ENCODE measurements at regions not wholly inside any gene's neighbourhood (a gene's known extent, or its start where the extent isn't known, plus 50 kb on each side); places are given as distances from the start of the nearest gene placed in this dataset.

DNA sequence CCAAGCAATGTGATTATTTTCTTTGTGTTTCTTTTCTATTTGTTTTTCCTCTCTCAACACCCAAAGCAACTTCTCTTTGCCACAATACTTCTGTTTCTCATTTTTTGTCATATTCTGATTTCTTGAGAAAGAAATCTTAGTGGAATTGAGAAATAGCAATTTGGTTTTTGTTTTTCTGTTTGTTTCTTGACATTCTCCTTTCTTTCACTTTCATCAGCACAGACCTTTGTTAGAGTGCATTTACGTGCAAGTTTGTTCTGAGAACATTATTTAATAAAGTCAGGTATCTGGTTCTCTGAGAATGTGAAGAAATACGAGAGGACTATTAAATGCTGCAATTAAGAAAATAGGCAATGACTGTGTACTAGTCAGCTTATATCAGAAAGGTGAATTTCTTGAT is 608.1 kb upstream of the AADAT start:
- TF ChIP-seq CTCF (optimal IDR thresholded peaks at IDR 0.05 in 1 of 3, IDR thresholded peaks at IDR 0.05 in 1 of 3, conservative IDR thresholded peaks at IDR 0.05 in 1 of 3; ENCODE audit: extremely low read depth in 1 of 3, insufficient read depth in 2 of 3, low read length in 3 of 3) = no peak
- TF ChIP-seq EZH2 (IDR thresholded peaks at IDR 0.05; ENCODE audit: low read length) = no peak
- H3K27me3 ChIP-seq (ENCODE audit: control insufficient read depth, extremely low read depth, insufficient read depth, low read length) = no peaks in the 10 kb centered on the region
- dilution Hi-C loops (cut with MboI; ENCODE audit: extremely low pct_ligation_motif_present, low sequenced_read_pairs) = no loop called here
- H3K36me3 ChIP-seq (ENCODE audit: control insufficient read depth in 2 of 2, extremely low read depth in 1 of 2, insufficient read depth in 2 of 2, low read length in 2 of 2) = no peaks in the 10 kb centered on the region
- no peaks in the 10 kb centered on the region for H3K4me1 ChIP-seq (ENCODE audit: control insufficient read depth, extremely low read depth, insufficient read depth, low read length)
- no peak overlapping the region for H3K27ac ChIP-seq (ENCODE audit: control insufficient read depth, insufficient read depth, low read length)
- no peak overlapping the region for H2AFZ ChIP-seq (ENCODE audit: control insufficient read depth, low read length)
- no peaks in the 10 kb centered on the region for H4K20me1 ChIP-seq (ENCODE audit: control insufficient read depth, extremely low read depth, insufficient read depth, low read length)
- no peaks in the 10 kb centered on the region for H3K9me3 ChIP-seq (ENCODE audit: control insufficient read depth, low read depth, low read length)
- no peak for FAIRE-seq
- H3K9ac ChIP-seq (ENCODE audit: control insufficient read depth, extremely low read depth, insufficient read depth, low read length) = no peak overlapping the region
- no peak overlapping the region for H3K4me3 ChIP-seq (ENCODE audit: control insufficient read depth in 2 of 3, extremely low read depth in 1 of 3, insufficient read depth in 2 of 3, low read depth in 1 of 3, low read length in 3 of 3)
- H3K4me2 ChIP-seq (ENCODE audit: control insufficient read depth, extremely low read depth, insufficient read depth, low read depth, low read length) = no peak overlapping the region
- no peak for DNase-seq (ENCODE audit: low read depth, low spot score)
- H3K79me2 ChIP-seq (ENCODE audit: control insufficient read depth, insufficient read depth, low read length) = no peaks in the 10 kb centered on the region
- H3K9me1 ChIP-seq (ENCODE audit: control insufficient read depth, extremely low read depth, insufficient read depth, low read length) = no peaks in the 10 kb centered on the region

- FAIRE-seq = no peak
- Histone ChIP-seq H3K79me2 (ENCODE audit: control insufficient read depth, insufficient read depth, low read length) (no peaks in the 10 kb centered on the region), H2AFZ (ENCODE audit: control insufficient read depth, low read length) (no peak overlapping the region)
Measured at GRCh38 chr4:170697045-170697444, 607.3 kb upstream of the AADAT start.

More at GRCh38 chr4:170697045-170697444, 607.3 kb upstream of the AADAT start:
- Histone ChIP-seq H3K4me1 (ENCODE audit: control insufficient read depth, extremely low read depth, insufficient read depth, low read length) (no peaks in the 10 kb centered on the region), H3K9me1 (ENCODE audit: control insufficient read depth, extremely low read depth, insufficient read depth, low read length) (no peaks in the 10 kb centered on the region), H3K36me3 (ENCODE audit: control insufficient read depth in 2 of 2, extremely low read depth in 1 of 2, insufficient read depth in 2 of 2, low read length in 2 of 2) (no peaks in the 10 kb centered on the region), H3K9me3 (ENCODE audit: control insufficient read depth, low read depth, low read length) (no peaks in the 10 kb centered on the region), H3K4me3 (ENCODE audit: control insufficient read depth in 2 of 3, extremely low read depth in 1 of 3, insufficient read depth in 2 of 3, low read depth in 1 of 3, low read length in 3 of 3) (no peak overlapping the region), H3K27me3 (ENCODE audit: control insufficient read depth, extremely low read depth, insufficient read depth, low read length) (no peaks in the 10 kb centered on the region), H3K4me2 (ENCODE audit: control insufficient read depth, extremely low read depth, insufficient read depth, low read depth, low read length) (no peak overlapping the region), H4K20me1 (ENCODE audit: control insufficient read depth, extremely low read depth, insufficient read depth, low read length) (no peaks in the 10 kb centered on the region), H3K9ac (ENCODE audit: control insufficient read depth, extremely low read depth, insufficient read depth, low read length) (no peak overlapping the region), H3K27ac (ENCODE audit: control insufficient read depth, insufficient read depth, low read length) (no peak overlapping the region)
- dilution Hi-C loops (cut with MboI; ENCODE audit: extremely low pct_ligation_motif_present, low sequenced_read_pairs) = no loop called here
- TF ChIP-seq CTCF (optimal IDR thresholded peaks at IDR 0.05 in 1 of 3, IDR thresholded peaks at IDR 0.05 in 1 of 3, conservative IDR thresholded peaks at IDR 0.05 in 1 of 3; ENCODE audit: extremely low read depth in 1 of 3, insufficient read depth in 2 of 3, low read length in 3 of 3) (no peak), EZH2 (IDR thresholded peaks at IDR 0.05; ENCODE audit: low read length) (no peak)
- no peak for DNase-seq (ENCODE audit: low read depth, low spot score)
